OCI-LY7 (cell line): ENCODE measurements at regions not wholly inside any gene's neighbourhood (a gene's known extent, or its start where the extent isn't known, plus 50 kb on each side); places are given as distances from the start of the nearest gene placed in this dataset.

Experiments
- CTCF ChIP-seq: fragments of 200-600 bp; sonication (generic); conservative IDR thresholded peaks from 2 replicates; pipeline ENCODE4 v1.5.1; 2014; ENCODE audit warnings: mild to moderate bottlenecking, antibody characterized with exemption, low read length, moderate library complexity, mixed read lengths
- EZH2phosphoT487 ChIP-seq: fragments of 200-600 bp; sonication (generic); IDR thresholded peaks from 2 replicates; pipeline ENCODE4 v1.6.1; 2018; ENCODE audit warnings: low read depth, borderline replicate concordance, mild to moderate bottlenecking, mixed run types, antibody characterized with exemption, low read length, moderate library complexity, mixed read lengths

- no peak for TF ChIP-seq CTCF
- TF ChIP-seq EZH2phosphoT487 = no peak
Measured at GRCh38 chr9:80020530-80020929, 448.8 kb downstream of the TLE4 start.
